AG10803 (cell line): ENCODE measurements at regions not wholly inside any gene's neighbourhood (a gene's known extent, or its start where the extent isn't known, plus 50 kb on each side); places are given as distances from the start of the nearest gene placed in this dataset.

Experiments used
- DNase-seq: peaks from one replicate; pipeline ENCODE4 v3.0.0; 2010; ENCODE audit warnings: low read depth
- H3K4me3 ChIP-seq: 2 replicates; pipeline ENCODE4 v1.5.1; 2011; ENCODE audit warnings: mild to moderate bottlenecking, low read length, control low read depth
- TF ChIP-seq, protein P1 (sequence below): conservative IDR thresholded peaks from 2 replicates; pipeline ENCODE4 v1.5.1; 2011; ENCODE audit warnings: mild to moderate bottlenecking, low read length, control low read depth, inconsistent platforms

DNA sequence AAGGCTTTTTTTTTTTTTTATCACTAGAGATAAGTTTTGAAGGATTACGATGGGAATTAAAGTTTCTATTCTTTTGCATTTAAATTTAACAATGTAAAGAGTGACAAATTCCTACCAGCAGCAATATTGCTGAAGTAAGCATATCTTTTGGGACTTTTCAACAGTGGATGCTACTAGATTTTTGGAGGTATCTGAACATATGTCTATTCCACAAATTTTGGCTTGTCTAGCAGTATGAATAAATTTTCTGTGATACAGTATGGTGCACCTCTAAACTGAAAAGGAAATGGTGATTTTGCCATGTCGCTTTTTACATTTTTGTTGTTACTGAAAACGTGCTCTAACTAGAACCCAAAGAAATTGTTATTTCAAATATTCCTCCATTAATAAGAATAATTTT lies 368.3 kb upstream of the MANEA start:
- H3K4me3 ChIP-seq: no peak overlapping the region
- DNase-seq: no peak

DNA sequence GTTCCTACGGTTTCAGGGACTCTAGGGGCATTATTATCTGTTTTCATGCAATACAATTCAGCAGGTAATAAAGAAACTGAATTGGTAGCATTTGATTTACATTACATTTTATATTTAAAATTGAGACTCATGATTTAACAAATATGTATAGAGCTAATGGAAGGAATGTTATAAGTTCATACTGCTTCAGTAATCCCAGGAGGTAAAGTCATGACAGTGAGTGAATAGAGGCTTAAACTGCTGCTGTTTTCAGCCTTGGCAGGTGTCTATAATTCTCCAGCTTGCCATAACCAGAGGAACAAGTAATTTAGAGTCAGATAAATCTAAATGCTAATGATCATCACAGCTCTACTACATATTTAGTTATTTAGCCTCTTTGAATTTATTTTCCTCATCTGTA lies 360.8 kb upstream of the MANEA start:
- TF ChIP-seq, protein P1, sequence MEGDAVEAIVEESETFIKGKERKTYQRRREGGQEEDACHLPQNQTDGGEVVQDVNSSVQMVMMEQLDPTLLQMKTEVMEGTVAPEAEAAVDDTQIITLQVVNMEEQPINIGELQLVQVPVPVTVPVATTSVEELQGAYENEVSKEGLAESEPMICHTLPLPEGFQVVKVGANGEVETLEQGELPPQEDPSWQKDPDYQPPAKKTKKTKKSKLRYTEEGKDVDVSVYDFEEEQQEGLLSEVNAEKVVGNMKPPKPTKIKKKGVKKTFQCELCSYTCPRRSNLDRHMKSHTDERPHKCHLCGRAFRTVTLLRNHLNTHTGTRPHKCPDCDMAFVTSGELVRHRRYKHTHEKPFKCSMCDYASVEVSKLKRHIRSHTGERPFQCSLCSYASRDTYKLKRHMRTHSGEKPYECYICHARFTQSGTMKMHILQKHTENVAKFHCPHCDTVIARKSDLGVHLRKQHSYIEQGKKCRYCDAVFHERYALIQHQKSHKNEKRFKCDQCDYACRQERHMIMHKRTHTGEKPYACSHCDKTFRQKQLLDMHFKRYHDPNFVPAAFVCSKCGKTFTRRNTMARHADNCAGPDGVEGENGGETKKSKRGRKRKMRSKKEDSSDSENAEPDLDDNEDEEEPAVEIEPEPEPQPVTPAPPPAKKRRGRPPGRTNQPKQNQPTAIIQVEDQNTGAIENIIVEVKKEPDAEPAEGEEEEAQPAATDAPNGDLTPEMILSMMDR: no peak
- no peak for DNase-seq
- no peak overlapping the region for H3K4me3 ChIP-seq

More for the DNA sequence above, 368.3 kb upstream of the MANEA start:
- TF ChIP-seq, protein P1: no peak

DNA sequence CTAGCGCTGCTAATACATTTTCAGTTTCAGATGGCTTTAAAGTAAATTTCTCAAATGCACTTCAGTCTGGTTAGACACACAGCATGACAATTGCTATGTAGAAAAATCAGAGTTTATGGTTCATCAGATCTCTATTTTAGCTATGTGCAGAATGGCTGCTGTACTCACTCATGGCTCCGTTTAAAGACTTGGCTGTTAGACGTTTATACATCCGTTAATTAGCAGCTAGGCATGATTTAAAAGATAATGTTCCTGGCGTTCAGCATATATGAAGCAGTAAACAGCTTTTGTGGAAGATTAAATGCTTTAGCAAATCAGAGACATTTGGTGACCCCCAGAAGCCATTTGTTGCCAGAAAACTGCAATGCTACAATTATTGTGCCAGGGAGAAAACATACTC lies 350.0 kb upstream of the MANEA start:
- H3K4me3 ChIP-seq: no peak overlapping the region
- TF ChIP-seq, protein P1: no peak
- DNase-seq: no peak

DNA sequence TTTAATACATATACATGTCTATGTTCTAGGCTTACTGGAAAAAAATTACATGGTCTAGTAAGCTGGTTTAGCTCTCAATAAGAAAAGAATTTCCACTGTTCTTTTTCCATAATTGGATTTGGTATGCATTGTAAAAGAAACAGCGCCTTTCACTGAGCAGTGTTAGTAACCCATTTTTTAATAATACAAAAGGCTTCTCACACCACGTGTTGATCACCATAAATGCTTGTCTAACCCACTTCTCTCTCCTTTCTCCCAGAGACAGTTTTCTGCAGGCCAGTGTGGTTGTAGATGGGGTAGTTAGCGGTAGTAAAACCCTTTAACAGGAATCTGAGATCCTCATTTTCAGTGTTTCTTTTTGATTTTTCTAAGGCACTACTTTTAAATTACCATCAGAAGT lies 348.7 kb upstream of the MANEA start:
- TF ChIP-seq, protein P1: no peak
- no peak for DNase-seq
- no peak overlapping the region for H3K4me3 ChIP-seq

DNA sequence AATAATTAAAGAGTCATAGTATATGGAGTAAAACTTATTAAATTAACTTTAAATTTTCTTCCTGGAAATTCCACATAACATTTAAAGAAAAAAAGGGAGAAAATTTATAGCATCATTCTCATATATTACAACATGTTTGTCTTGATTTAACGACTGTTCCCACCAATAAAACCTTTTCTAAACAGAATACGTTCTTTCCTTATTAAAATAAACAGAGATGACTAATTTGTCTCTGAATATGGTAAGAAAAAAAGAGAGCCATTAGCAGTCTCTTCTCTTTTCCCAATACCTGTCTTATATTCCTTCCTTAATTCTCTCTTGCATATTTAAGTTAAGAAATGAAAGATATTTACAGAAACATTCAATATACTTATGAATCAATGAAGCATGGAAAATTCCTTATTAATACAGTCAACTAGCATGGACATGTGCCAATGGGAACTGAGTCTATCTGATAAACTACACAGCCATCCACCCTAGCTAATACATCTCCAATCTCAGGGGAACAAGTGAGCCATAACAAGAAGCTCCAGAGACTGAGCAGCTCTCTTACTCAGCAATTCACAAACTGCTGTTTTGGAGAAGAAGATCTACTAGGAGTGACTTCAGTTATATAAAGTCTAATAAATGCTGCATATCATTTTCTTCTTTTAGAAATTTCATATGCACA lies 347.1 kb upstream of the MANEA start:
- DNase-seq: no peak
- no peak overlapping the region for H3K4me3 ChIP-seq
- TF ChIP-seq, protein P1: no peak

DNA sequence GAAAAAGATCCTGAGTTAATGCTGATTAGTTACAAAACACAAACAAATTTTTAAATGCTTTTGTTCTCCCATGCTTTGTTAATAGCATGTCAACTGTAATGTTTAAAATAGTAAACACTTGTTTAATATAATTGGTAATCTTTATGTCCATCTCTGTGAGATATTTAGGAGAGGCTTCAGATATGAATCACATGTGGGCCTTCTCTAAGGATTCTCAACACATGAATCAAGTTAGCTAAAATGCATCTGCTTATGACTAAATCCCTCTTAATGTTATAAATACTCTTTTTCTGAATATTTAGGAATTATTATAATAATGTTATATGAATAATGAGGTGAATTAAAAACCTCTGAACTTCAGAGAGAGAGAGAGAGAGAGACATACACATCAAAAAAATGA lies 345.9 kb upstream of the MANEA start:
- H3K4me3 ChIP-seq: no peak overlapping the region
- TF ChIP-seq, protein P1: no peak
- DNase-seq: no peak

DNA sequence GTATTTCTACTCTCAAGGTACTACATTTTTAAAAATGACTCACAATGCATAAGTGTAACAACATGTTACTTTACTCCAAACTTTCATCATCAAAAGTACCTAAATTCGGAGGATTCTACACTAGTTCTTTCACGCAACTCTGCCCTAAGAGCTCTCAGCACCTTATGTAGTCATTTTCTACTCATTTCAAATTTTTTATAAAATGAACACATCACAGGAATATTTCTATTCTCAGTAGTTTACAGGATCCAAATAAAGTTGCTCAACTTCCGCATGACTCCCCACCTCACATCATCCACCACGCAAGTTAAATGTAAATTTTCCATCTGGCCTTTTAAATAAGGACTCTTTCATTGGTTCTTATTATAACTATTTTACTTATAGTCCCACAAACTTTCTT lies 344.9 kb upstream of the MANEA start:
- DNase-seq: no peak
- TF ChIP-seq, protein P1: no peak
- H3K4me3 ChIP-seq: no peak overlapping the region
